Activated naive CD4-positive, alpha-beta T cell treated with anti-CD3 and anti-CD28 coated beads, Interleukin-2, amount 50 U/mL, for 72 hours (primary cell): ENCODE measurements at regions not wholly inside any gene's neighbourhood (a gene's known extent, or its start where the extent isn't known, plus 50 kb on each side); places are given as distances from the start of the nearest gene placed in this dataset.

Experiments used
- ATAC-seq, 2 donors: fragments of 150-1000 bp; cut with Tn5 transposase; 2 replicates each; pipeline ENCODE4 v1.10.0; 2021; ENCODE audit warnings: mild to moderate bottlenecking in 2 of 2, moderate library complexity in 2 of 2
- DNase-seq, 2 donors: peaks; one replicate each; pipeline ENCODE4 v3.0.0; 2021 to 2022; ENCODE audit warnings: low spot score in 2 of 2
- H3K27ac Mint-ChIP-seq, 2 donors: one replicate each; pipeline ENCODE4 v1.8.0; 2022; ENCODE audit warnings: mild to moderate bottlenecking in 2 of 2, mixed read lengths in 2 of 2
- H3K36me3 Mint-ChIP-seq, 2 donors: one replicate each; pipeline ENCODE4 v1.8.0; 2022; ENCODE audit warnings: mixed read lengths in 2 of 2
- H3K9me3 Mint-ChIP-seq, 2 donors: one replicate each; pipeline ENCODE4 v1.8.0; 2022; ENCODE audit warnings: mixed read lengths in 2 of 2

DNA sequence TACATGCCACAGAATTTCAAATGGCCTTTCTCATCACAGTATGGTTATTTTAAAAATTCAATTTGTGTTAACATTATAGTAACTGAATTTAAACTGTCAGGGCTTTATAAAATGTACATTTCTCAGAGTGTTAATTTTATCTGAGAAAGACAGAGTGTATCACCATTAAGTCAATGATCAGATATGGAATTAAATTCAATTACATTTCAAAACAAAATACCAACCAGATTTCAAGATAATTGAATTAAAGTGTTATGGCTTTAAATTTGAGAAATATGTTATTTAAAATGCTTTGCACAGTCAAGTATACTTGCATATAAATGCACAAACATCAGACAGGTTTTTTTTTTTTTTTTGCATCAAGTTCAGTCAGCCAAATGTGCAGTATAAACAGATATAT is 1574.4 kb downstream of the BRINP3 start:
- no peak for ATAC-seq
- H3K9me3 Mint-ChIP-seq: peaks cover 4 to 12% of the 10 kb centered on the region in 2 donors
- DNase-seq: no peak
- H3K27ac Mint-ChIP-seq: no peak overlapping the region
- H3K36me3 Mint-ChIP-seq: no peaks in the 10 kb centered on the region

GRCh38 chr1:188904201-188904600 is 1573.5 kb downstream of the BRINP3 start:
- H3K36me3 Mint-ChIP-seq: no peaks in the 10 kb centered on the region
- DNase-seq (no peak), ATAC-seq (no peak)
- H3K9me3 Mint-ChIP-seq: peaks cover 4 to 12% of the 10 kb centered on the region in 2 donors
- no peak overlapping the region for H3K27ac Mint-ChIP-seq

DNA sequence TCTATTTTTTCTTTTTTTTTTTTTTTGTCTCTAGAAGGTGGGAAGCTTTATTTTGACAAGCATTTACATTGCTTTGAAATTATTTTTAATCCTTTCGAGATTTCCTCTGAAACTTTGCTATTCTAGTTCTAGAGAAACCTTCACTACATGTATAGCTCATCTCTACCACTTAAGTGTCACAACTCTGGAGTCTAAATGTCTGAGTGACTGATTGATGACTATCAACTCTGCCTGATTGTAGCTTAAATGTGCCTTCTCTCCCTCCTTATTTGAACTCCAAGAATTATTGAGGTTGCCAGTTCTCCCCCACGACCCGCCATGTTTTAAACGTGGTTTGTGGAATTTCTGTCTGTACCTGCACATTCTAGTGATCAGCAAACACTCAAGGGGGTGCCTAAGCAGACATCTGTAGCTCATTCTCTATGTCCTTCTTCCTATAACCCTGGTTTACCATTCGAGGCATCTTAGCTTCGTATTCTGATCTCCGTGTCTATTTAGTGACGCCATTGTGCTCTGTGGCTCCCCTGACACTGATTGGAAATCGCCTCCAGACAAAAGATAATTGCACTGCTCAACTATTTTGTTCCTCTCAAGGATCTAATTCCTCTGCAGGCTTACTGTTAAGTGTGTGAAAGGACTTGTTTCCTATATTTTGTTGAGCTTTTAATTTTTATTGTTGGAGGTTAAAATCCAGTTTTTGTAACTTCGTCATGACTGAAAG is 1570.6 kb downstream of the BRINP3 start:
- H3K9me3 Mint-ChIP-seq: peaks cover 8 to 10% of the 10 kb centered on the region in 2 donors
- ATAC-seq (no peak), DNase-seq (no peak)
- no peaks in the 10 kb centered on the region for H3K36me3 Mint-ChIP-seq
- H3K27ac Mint-ChIP-seq: no peak overlapping the region

GRCh38 chr1:188930382-188930781 is 1547.3 kb downstream of the BRINP3 start:
- H3K9me3 Mint-ChIP-seq: peaks cover 4 to 16% of the 10 kb centered on the region in 2 donors
- no peak overlapping the region for H3K27ac Mint-ChIP-seq
- no peaks in the 10 kb centered on the region for H3K36me3 Mint-ChIP-seq
- ATAC-seq: no peak
- DNase-seq: no peak

DNA sequence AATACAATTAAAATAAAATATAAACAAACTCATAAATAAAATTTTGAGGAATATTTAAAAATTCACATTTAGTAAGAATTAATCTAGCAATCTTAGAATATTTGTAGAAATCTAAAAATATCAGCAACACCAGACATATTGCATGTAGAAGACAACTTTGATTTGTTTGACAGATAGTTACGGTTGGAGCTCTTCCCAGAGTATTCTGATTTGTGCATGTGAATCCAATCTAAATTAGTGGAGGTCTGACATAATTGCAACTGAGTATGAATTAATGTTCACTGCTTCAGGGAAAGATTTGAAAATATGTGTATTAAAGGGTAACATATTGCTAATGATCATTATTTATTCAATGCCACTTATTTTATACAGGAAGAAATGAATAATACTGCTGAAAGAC is 1546.2 kb downstream of the BRINP3 start:
- peaks cover 4 to 19% of the 10 kb centered on the region in 2 donors for H3K9me3 Mint-ChIP-seq
- no peaks in the 10 kb centered on the region for H3K36me3 Mint-ChIP-seq
- ATAC-seq (no peak), DNase-seq (no peak)
- H3K27ac Mint-ChIP-seq: no peak overlapping the region

DNA sequence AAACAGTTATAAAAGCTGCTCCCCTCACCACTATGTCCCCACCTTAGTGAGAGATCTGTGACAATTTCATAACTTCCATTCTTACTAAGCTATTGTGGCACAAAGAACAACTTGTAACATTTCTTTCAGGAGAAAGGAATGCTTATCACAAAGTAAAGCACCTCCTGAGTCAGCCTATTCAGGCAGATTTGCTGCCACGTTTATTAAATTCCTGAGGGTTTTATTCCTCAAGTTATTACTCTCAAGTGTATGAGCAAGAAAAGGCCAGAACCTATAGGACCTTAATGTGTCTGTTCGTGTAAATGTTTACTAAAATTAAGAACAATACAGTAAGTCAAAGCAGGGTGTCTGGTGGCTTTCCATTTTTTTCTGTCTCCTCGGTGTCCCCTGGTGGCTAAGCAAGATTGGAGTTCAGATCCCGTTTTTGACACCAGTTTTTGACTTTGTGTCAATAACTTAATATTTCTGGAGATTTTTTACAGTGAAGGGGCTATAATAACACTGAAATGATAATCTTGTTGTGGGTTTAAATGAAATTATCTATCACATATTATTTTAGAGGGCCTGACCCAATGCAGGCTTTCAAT is 1539.6 kb downstream of the BRINP3 start:
- peaks cover 0 to 8% of the 10 kb centered on the region in 2 donors for H3K9me3 Mint-ChIP-seq
- DNase-seq (no peak), ATAC-seq (no peak)
- H3K36me3 Mint-ChIP-seq: no peaks in the 10 kb centered on the region
- no peak overlapping the region for H3K27ac Mint-ChIP-seq

- no peak overlapping the region for H3K27ac Mint-ChIP-seq
- DNase-seq (no peak), ATAC-seq (no peak)
- H3K36me3 Mint-ChIP-seq: no peaks in the 10 kb centered on the region
- peaks cover 0 to 5% of the 10 kb centered on the region in 2 donors for H3K9me3 Mint-ChIP-seq
Observed at GRCh38 chr1:188941986-188942385, 1535.7 kb downstream of the BRINP3 start.

DNA sequence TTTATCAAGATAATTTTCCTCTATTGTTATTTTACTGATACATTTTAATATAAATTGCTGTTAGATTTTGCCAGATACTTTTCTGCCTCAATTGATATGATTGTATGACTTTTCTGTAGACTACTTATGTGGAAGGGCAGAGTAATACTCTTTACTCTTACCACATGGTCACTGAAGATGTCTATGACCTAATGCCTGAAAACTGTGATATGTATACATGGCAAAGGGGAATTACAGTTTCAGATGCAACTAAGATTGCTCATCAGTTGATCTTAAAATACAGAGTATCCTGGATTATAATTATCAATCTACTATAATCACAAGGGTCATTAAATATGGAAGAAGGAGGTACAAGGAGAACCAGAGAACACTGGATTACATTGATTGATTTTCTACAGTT is 1528.0 kb downstream of the BRINP3 start:
- no peak for ATAC-seq
- Mint-ChIP-seq H3K27ac (no peak overlapping the region), H3K9me3 (peaks cover 8 to 9% of the 10 kb centered on the region in 2 donors), H3K36me3 (no peaks in the 10 kb centered on the region)
- no peak for DNase-seq

- peaks cover 20 to 22% of the 10 kb centered on the region in 2 donors for H3K9me3 Mint-ChIP-seq
- no peak overlapping the region for H3K27ac Mint-ChIP-seq
- H3K36me3 Mint-ChIP-seq: no peaks in the 10 kb centered on the region
- ATAC-seq (no peak), DNase-seq (no peak)
Observed at GRCh38 chr1:188958461-188959115, 1519.1 kb downstream of the BRINP3 start.

- Mint-ChIP-seq H3K36me3 (peaks cover 0 to 13% of the 10 kb centered on the region in 2 donors), H3K9me3 (peaks cover 27 to 29% of the 10 kb centered on the region in 2 donors), H3K27ac (no peak overlapping the region)
- no peak for DNase-seq
- no peak for ATAC-seq
Observed at GRCh38 chr1:188986745-188987417, 1490.8 kb downstream of the BRINP3 start.

- DNase-seq (no peak), ATAC-seq (no peak)
- H3K36me3 Mint-ChIP-seq: peaks cover 0 to 13% of the 10 kb centered on the region in 2 donors
- no peak overlapping the region for H3K27ac Mint-ChIP-seq
- peaks cover 23 to 25% of the 10 kb centered on the region in 2 donors for H3K9me3 Mint-ChIP-seq
Observed at GRCh38 chr1:188988589-188988988, 1489.1 kb downstream of the BRINP3 start.

- no peak for ATAC-seq
- Mint-ChIP-seq H3K9me3 (peaks cover 9 to 13% of the 10 kb centered on the region in 2 donors), H3K27ac (no peak overlapping the region), H3K36me3 (peaks cover 0 to 2% of the 10 kb centered on the region in 2 donors)
- no peak for DNase-seq
Observed at GRCh38 chr1:188991221-188991930, 1486.3 kb downstream of the BRINP3 start.

DNA sequence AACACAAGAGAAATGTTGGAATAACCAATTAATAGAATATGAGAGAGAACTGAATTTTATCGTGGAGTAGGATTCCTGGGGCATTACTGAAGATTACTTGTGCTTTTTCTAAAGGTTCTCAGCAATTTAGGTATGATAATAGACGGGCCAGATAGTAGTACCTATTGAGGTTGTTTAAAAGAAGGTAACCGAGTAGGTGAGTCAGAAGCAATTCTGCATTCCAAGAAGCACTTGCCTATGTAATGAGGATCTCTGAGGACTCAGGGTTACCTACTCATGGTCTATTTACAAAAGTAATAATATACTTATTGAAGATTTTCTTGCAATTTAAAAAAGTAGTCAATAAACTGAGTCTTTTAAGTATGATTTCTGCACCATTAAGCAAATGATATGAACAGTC is 1469.8 kb downstream of the BRINP3 start:
- Mint-ChIP-seq H3K36me3 (no peaks in the 10 kb centered on the region), H3K9me3 (peaks cover 9 to 10% of the 10 kb centered on the region in 2 donors), H3K27ac (no peak overlapping the region)
- no peak for ATAC-seq
- DNase-seq: no peak

DNA sequence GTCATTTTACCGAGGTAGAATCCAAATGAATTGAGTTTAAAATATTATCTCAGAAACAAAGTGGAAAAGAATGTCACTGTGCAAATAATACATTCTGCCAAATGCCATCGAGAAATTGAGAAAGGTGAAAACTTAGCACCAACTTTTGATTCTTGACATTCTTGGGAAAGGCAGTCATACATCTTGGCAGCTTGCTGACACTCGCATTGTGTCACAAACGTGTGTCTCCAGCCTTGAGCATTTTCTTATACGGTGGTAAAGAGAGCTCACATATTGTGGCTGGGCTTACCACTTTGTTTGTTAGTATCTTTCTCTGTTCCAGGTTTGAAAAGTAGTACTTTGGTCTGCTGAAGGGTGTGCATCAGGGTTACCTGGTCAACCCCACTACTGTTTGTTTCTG is 1456.1 kb downstream of the BRINP3 start:
- Mint-ChIP-seq H3K27ac (no peak overlapping the region), H3K9me3 (peaks cover 17 to 25% of the 10 kb centered on the region in 2 donors), H3K36me3 (peaks cover 5% of the 10 kb centered on the region in 2 donors)
- ATAC-seq (no peak), DNase-seq (no peak)

DNA sequence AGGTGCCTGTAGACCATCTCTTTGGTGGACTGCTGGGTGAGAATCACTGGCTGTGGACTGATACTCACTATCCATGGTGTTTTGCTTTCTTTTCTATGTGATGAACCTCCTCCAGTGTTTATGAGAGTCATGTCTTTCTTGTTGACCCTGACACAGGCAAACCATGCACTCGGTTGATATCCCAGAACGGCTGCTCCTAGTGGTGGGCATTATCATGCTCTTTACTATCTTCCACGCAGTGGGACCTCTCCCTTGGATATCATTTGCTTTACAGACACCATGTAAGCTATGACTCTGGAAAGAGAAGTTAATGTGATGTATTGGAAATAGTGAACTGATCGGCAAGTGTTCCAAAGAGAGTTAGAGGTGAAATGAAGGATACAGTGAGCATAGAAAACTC is 1455.6 kb downstream of the BRINP3 start:
- H3K9me3 Mint-ChIP-seq: peaks cover 13 to 21% of the 10 kb centered on the region in 2 donors
- ATAC-seq: no peak
- no peak overlapping the region for H3K27ac Mint-ChIP-seq
- H3K36me3 Mint-ChIP-seq: peaks cover under 1% of the 10 kb centered on the region in 2 donors
- no peak for DNase-seq

- Mint-ChIP-seq H3K9me3 (peaks cover 15 to 23% of the 10 kb centered on the region in 2 donors), H3K36me3 (no peaks in the 10 kb centered on the region), H3K27ac (no peak overlapping the region)
- ATAC-seq (no peak), DNase-seq (no peak)
Observed at GRCh38 chr1:189027512-189027911, 1450.2 kb downstream of the BRINP3 start.
